GM12892 (cell line): ENCODE measurements at regions not wholly inside any gene's neighbourhood (a gene's known extent, or its start where the extent isn't known, plus 50 kb on each side); places are given as distances from the start of the nearest gene placed in this dataset.

Experiments used
- POLR2A ChIP-seq: IDR thresholded peaks from 2 replicates; pipeline ENCODE4 v1.6.1; 2011; ENCODE audit warnings: low read depth, low read length, control low read depth
- POLR2AphosphoS5 ChIP-seq: IDR thresholded peaks from 2 replicates; pipeline ENCODE4 v1.6.1; 2011; ENCODE audit warnings: low read depth, low read length, control low read depth

DNA sequence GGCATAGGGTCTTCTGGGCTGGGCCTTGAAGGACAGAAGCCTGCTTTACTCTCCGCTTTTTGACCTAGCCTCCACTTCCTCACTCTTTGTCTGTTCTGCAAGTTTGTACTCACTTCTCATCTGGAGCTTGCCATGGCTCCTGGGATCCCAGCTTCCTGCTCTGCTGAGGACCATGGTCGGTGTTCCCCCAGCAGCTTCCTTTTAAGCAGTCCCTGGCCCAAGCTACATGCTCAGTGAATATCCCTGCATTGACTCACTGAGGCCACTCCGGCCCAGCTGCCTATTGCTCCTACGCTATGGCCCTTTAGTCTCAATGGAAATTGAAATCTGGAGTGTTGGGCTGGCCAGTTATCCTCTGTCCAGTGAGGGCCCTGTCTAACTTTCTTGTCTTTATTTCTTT is 427.7 kb downstream of the RPS24 start:
- TF ChIP-seq POLR2A (no peak), POLR2AphosphoS5 (no peak)
